ENCODE measurements at regions not wholly inside any gene's neighbourhood (a gene's known extent, or its start where the extent isn't known, plus 50 kb on each side); places are given as distances from the start of the nearest gene placed in this dataset.
"Not testable (repeated sequence)": the region's sequence is repeated elsewhere in the genome, so short reads cannot be mapped to it uniquely, and the experiment has no call there.

DNA sequence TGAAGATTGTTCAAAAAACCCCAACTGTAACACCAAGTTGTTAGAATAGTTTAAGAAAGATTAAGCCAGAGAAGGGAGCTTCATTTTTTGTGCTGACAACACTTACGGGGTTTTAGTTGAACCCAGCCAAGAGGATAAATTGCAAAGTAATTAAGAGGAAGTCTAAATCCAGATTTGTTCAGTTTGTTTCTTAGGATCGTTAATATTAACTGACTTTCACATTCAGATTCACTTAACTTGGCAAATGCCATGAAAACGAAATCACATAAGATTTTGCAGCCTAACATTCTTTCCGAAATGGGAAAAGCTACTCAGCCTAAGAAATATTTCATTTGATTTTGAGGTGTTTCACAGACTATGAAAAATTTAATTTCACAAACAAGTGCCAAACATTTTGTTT is 511.3 kb downstream of the TRIML1 start:
- H3K27me3 Mint-ChIP-seq, result no peaks in the 10 kb centered on the region
- Histone ChIP-seq H3K9me3 (ENCODE audit: low read length) (peaks cover 4% of the 10 kb centered on the region), H3K36me3 (ENCODE audit: insufficient read depth, low read length) (no peaks in the 10 kb centered on the region), H3K4me3 (ENCODE audit: low read length) (no peak overlapping the region), H3K27me3 (ENCODE audit: insufficient read depth, low read length, poor library complexity, severe bottlenecking) (no peaks in the 10 kb centered on the region), H3K4me1 (ENCODE audit: insufficient read depth, low read length) (no peaks in the 10 kb centered on the region), H3K27ac (ENCODE audit: low read depth, low read length) (no peak overlapping the region)
- H3K9me3 Mint-ChIP-seq, result peaks cover 6 to 22% (median 16%) of the 10 kb centered on the region in 5 donors
- no peak for DNase-seq
- H3K4me3 Mint-ChIP-seq, result peak overlapping the region in 1 of 7 donors; percentile 23
- CTCF ChIA-PET, result no interaction called here
- H3K27ac Mint-ChIP-seq, result no peak overlapping the region
- no peaks in the 10 kb centered on the region for H3K4me1 Mint-ChIP-seq
- no peaks in the 10 kb centered on the region for H3K36me3 Mint-ChIP-seq
- POLR2A ChIA-PET, result no interaction called here

DNA sequence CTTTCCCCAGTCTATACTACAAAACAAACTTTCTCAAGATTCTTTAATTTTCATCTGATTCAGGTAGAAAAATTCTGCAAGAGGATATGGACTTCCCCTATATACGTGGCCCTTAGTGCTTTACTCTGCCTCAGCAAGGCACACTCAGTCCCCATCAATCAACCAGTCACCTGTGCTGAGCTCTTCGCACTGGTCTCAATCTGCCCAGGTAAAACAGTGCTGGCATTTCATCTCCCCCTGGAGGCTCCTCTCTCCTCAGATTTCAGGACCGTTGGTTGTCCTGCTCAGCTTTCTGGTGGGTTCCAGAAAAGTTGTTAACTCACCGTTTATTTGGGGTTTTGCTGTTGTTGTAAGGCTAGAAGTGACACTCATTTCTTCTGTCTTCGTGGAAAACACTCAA is 518.1 kb downstream of the TRIML1 start:
- CTCF ChIA-PET, result no interaction called here
- Histone ChIP-seq H3K4me1 (ENCODE audit: insufficient read depth, low read length) (no peaks in the 10 kb centered on the region), H3K9me3 (ENCODE audit: low read length) (peaks cover 4% of the 10 kb centered on the region), H3K36me3 (ENCODE audit: insufficient read depth, low read length) (no peaks in the 10 kb centered on the region), H3K4me3 (ENCODE audit: low read length) (no peak overlapping the region), H3K27me3 (ENCODE audit: insufficient read depth, low read length, poor library complexity, severe bottlenecking) (no peaks in the 10 kb centered on the region), H3K27ac (ENCODE audit: low read depth, low read length) (no peak overlapping the region)
- Mint-ChIP-seq H3K27ac (no peak overlapping the region), H3K4me3 (no peak overlapping the region), H3K27me3 (no peaks in the 10 kb centered on the region), H3K36me3 (no peaks in the 10 kb centered on the region), H3K9me3 (peaks cover 6 to 35% (median 24%) of the 10 kb centered on the region in 5 donors), H3K4me1 (no peaks in the 10 kb centered on the region)
- POLR2A ChIA-PET, result no interaction called here
- no peak for DNase-seq

DNA sequence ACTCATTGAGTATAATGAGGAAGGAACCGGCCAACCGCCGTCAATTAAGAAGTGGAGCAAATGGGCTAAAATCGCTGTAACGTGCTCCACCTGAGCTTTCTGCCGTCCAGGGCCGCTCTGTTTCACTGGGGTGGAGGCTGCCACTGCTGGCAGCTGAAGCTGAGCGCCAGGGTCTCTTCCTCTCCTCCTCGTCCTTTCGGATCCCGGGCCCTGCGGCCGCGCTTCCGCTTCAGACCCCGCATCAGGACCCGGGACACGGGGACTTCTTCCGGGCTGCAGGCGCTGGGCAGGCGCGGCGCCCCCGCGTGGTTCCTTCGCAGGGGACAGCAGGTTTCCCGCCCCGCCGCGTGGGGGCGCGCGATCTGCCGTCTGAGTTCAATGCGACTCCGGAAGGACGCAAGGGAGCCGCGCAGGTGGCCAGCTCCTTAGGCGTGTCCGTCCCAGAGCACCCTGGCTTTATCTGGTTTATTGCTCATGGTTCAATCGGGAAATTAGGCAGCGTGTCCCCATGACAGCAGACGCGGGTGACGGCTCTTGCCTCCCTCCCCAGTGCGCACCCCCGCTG is 519.8 kb downstream of the TRIML1 start:
- Histone ChIP-seq H3K27ac (ENCODE audit: low read depth, low read length) (no peak overlapping the region), H3K36me3 (ENCODE audit: insufficient read depth, low read length) (no peaks in the 10 kb centered on the region), H3K4me3 (ENCODE audit: low read length) (no peak overlapping the region), H3K9me3 (ENCODE audit: low read length) (no peaks in the 10 kb centered on the region), H3K27me3 (ENCODE audit: insufficient read depth, low read length, poor library complexity, severe bottlenecking) (no peaks in the 10 kb centered on the region), H3K4me1 (ENCODE audit: insufficient read depth, low read length) (no peaks in the 10 kb centered on the region)
- Mint-ChIP-seq H3K9me3 (peaks cover 9 to 32% (median 29%) of the 10 kb centered on the region in 5 donors), H3K4me1 (no peaks in the 10 kb centered on the region), H3K36me3 (no peaks in the 10 kb centered on the region), H3K27me3 (no peaks in the 10 kb centered on the region), H3K27ac (no peak overlapping the region), H3K4me3 (no peak overlapping the region)
- ChIA-PET CTCF (interaction anchor here (1.2 kb wide), 1 partner anchor 9 kb away, joined by 3 read pairs; no protein-coding TSS in a partner anchor), POLR2A (no interaction called here)
- DNase-seq, result peak in 1 of 5 donors; percentile 48

DNA sequence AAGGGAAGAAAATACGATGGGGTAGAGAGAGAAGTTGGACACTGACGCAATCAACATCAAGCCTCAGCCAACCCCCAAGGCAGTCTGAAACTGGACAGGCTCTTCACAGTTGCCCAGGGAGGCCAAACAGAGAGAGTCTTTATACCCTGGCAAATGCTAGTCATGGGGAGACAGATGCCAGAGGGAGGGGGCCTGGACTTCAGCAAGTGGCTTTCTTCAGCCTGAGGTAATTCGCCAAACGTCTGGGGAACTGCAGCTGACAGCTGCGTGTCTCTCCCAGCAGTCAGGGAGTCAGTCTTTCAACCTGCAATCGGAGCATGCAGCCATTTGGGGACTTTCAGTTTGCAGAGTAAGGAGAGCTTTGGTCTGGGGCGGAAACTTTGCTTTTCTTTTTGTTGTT is 521.6 kb downstream of the TRIML1 start:
- H3K27me3 Mint-ChIP-seq, result no peaks in the 10 kb centered on the region
- ChIA-PET POLR2A (no interaction called here), CTCF (no interaction called here)
- H3K36me3 Mint-ChIP-seq, result no peaks in the 10 kb centered on the region
- H3K27ac Mint-ChIP-seq, result no peak overlapping the region
- peaks cover 6 to 29% (median 25%) of the 10 kb centered on the region in 5 donors for H3K9me3 Mint-ChIP-seq
- H3K9me3 ChIP-seq (ENCODE audit: low read length), result no peaks in the 10 kb centered on the region
- DNase-seq, result no peak
- no peak overlapping the region for H3K27ac ChIP-seq (ENCODE audit: low read depth, low read length)
- H3K27me3 ChIP-seq (ENCODE audit: insufficient read depth, low read length, poor library complexity, severe bottlenecking), result no peaks in the 10 kb centered on the region
- no peaks in the 10 kb centered on the region for H3K36me3 ChIP-seq (ENCODE audit: insufficient read depth, low read length)
- no peaks in the 10 kb centered on the region for H3K4me1 ChIP-seq (ENCODE audit: insufficient read depth, low read length)
- no peak overlapping the region for H3K4me3 ChIP-seq (ENCODE audit: low read length)
- no peak overlapping the region for H3K4me3 Mint-ChIP-seq
- H3K4me1 Mint-ChIP-seq, result no peaks in the 10 kb centered on the region

DNA sequence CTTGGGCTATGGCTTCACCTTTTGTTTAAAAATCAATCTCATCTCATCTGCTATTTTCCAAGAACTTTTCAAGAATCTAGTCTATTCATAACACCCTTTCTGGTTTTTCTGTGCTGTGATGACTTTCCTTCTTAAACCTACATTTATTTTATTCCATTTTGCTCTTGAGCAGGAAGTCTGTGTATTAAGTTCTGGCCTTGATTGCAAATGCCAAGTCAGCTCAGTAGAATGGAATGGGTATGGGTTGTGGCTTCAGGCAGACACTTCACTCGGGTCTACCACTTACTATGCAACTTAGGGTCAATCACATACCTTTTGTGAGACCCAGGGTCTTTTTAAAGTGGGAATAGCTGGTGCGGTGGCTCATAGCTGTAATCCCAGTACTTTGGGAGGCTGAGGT is 522.3 kb downstream of the TRIML1 start:
- Histone ChIP-seq H3K36me3 (ENCODE audit: insufficient read depth, low read length) (no peaks in the 10 kb centered on the region), H3K4me3 (ENCODE audit: low read length) (no peak overlapping the region), H3K9me3 (ENCODE audit: low read length) (no peaks in the 10 kb centered on the region), H3K27me3 (ENCODE audit: insufficient read depth, low read length, poor library complexity, severe bottlenecking) (no peaks in the 10 kb centered on the region), H3K4me1 (ENCODE audit: insufficient read depth, low read length) (no peaks in the 10 kb centered on the region), H3K27ac (ENCODE audit: low read depth, low read length) (no peak overlapping the region)
- Mint-ChIP-seq H3K4me1 (no peaks in the 10 kb centered on the region), H3K27me3 (no peaks in the 10 kb centered on the region), H3K27ac (no peak overlapping the region), H3K9me3 (peaks cover 6 to 26% (median 22%) of the 10 kb centered on the region in 5 donors), H3K4me3 (no peak overlapping the region), H3K36me3 (no peaks in the 10 kb centered on the region)
- CTCF ChIA-PET, result no interaction called here
- DNase-seq, result no peak
- POLR2A ChIA-PET, result no interaction called here

DNA sequence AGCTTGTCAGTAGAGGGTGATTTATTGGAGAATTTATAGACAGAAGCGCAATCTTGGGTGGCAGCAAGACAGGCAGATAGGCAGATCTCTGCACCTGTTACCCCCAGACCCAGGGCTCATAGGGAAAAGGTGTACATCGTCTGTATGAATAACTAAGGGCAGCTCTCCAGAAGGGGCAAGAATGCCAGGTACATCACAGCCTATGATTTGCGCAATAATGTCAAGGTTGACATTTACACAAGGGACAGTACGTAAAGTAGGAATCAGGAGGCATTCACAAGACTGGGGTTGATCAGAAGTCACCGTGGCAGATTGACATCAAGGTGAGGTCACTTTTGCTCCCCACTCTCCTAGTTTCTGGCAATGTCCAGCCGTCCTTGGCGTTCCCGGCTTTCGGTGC is 524.1 kb downstream of the TRIML1 start:
- H3K27ac ChIP-seq (ENCODE audit: low read depth, low read length), result no peak overlapping the region
- H3K27me3 ChIP-seq (ENCODE audit: insufficient read depth, low read length, poor library complexity, severe bottlenecking), result no peaks in the 10 kb centered on the region
- Mint-ChIP-seq H3K9me3 (peaks cover 6 to 25% (median 22%) of the 10 kb centered on the region in 5 donors), H3K4me1 (no peaks in the 10 kb centered on the region), H3K27ac (no peak overlapping the region), H3K27me3 (no peaks in the 10 kb centered on the region), H3K4me3 (no peak overlapping the region), H3K36me3 (no peaks in the 10 kb centered on the region)
- H3K9me3 ChIP-seq (ENCODE audit: low read length), result no peaks in the 10 kb centered on the region
- ChIA-PET POLR2A (no interaction called here), CTCF (no interaction called here)
- H3K36me3 ChIP-seq (ENCODE audit: insufficient read depth, low read length), result no peaks in the 10 kb centered on the region
- DNase-seq, result no peak
- H3K4me3 ChIP-seq (ENCODE audit: low read length), result no peak overlapping the region
- H3K4me1 ChIP-seq (ENCODE audit: insufficient read depth, low read length), result no peaks in the 10 kb centered on the region

DNA sequence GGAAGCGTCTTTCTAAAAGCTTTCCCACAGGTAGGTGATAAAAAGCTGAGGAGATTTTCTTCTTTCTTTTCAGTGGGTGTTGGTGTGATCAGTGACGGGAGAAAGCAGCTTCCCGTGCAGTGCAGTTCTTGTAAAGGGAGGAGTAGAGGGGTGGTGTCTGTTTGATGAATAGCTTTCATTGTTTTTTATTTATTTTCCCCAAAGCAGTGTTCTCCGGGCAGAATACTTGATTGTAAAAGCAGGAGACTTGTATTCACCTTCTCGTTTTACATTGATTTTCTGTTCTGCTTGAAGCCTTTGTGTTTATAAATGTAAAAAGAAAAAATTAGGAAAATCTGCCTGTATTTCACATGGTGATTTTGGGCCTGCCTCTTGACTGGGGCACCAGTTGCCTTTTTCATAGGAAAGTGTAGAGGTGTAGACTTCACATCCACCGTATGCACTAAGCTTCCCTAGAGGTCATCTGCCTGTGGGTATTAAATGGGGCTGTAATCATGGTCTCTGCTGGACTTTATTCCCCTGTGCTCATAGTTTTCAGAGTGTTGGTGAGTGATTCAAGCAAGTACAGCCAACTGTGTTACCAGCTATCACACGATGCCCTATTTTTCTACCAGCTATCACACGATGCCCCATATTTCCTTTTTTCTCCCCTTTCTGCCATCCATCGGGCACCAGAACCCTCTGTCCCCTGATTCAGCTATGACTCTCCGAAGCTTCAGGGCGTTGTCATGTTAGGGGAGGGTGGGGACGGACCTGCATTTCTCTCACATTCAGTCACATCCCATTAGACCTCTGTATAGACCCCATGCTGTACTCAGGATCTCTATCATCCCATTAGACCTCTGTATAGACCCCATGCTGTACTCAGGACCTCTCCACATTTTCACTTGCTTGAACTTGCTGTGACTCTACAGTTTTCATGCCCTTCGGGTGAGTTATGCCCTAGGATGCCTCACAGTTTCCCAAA is 526.5 kb downstream of the TRIML1 start:
- H3K27ac Mint-ChIP-seq, result no peak overlapping the region
- H3K4me3 Mint-ChIP-seq, result no peak overlapping the region
- ChIA-PET CTCF (no interaction called here), POLR2A (no interaction called here)
- Histone ChIP-seq H3K9me3 (ENCODE audit: low read length) (no peaks in the 10 kb centered on the region), H3K4me3 (ENCODE audit: low read length) (no peak overlapping the region), H3K36me3 (ENCODE audit: insufficient read depth, low read length) (no peaks in the 10 kb centered on the region), H3K27me3 (ENCODE audit: insufficient read depth, low read length, poor library complexity, severe bottlenecking) (no peaks in the 10 kb centered on the region), H3K27ac (ENCODE audit: low read depth, low read length) (no peak overlapping the region), H3K4me1 (ENCODE audit: insufficient read depth, low read length) (no peaks in the 10 kb centered on the region)
- DNase-seq, result no peak
- H3K36me3 Mint-ChIP-seq, result no peaks in the 10 kb centered on the region
- H3K9me3 Mint-ChIP-seq, result peaks cover 11 to 33% (median 25%) of the 10 kb centered on the region in 5 donors
- H3K4me1 Mint-ChIP-seq, result no peaks in the 10 kb centered on the region
- H3K27me3 Mint-ChIP-seq, result no peaks in the 10 kb centered on the region

DNA sequence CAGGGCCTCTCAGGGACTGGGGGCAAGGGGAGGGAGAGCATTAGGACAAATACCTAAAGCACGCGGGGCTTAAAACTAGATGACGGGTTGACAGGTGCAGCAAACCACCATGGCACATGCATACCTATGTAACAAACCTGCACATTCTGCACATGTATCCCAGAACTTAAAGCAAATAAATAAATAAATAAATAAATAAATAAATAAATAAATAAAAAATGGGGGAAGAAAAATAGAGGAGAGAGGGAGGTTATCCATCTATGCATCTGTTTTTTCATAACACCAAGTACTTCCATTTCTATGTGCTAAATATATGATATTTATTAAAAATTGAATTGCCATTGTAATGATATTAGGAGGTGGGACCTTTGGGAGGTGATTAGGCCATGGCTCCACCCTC is 539.5 kb downstream of the TRIML1 start:
- H3K27ac ChIP-seq (ENCODE audit: low read depth, low read length); H3K4me1 ChIP-seq (ENCODE audit: insufficient read depth, low read length); POLR2A ChIA-PET; H3K36me3 ChIP-seq (ENCODE audit: insufficient read depth, low read length); H3K4me3 ChIP-seq (ENCODE audit: low read length); H3K27me3 ChIP-seq (ENCODE audit: insufficient read depth, low read length, poor library complexity, severe bottlenecking); CTCF ChIA-PET; H3K9me3 ChIP-seq (ENCODE audit: low read length); H3K4me3 Mint-ChIP-seq; H3K4me1 Mint-ChIP-seq; DNase-seq; H3K36me3 Mint-ChIP-seq; H3K27me3 Mint-ChIP-seq; H3K27ac Mint-ChIP-seq: not testable (repeated sequence)
- peaks cover 13 to 33% (median 22%) of the 10 kb centered on the region in 5 donors for H3K9me3 Mint-ChIP-seq

All from CD8-positive, alpha-beta memory T cell (primary cell).